Kidney tubule cell (primary cell): ENCODE measurements at regions not wholly inside any gene's neighbourhood (a gene's known extent, or its start where the extent isn't known, plus 50 kb on each side); places are given as distances from the start of the nearest gene placed in this dataset.

Experiments used
- DNase-seq: peaks from one replicate; pipeline ENCODE4 v3.0.0-alpha.2; 2018; ENCODE audit warnings: low spot score

- no peak for DNase-seq
Measured at GRCh38 chr11:115926138-115926537, 421.9 kb upstream of the CADM1 start.

- DNase-seq = no peak
Measured at GRCh38 chr11:115925568-115926090, 421.4 kb upstream of the CADM1 start.

- peak; percentile 97 for DNase-seq
Measured at GRCh38 chr11:115924744-115925567, 420.7 kb upstream of the CADM1 start.

- DNase-seq = no peak
Measured at GRCh38 chr11:115922876-115923275, 418.7 kb upstream of the CADM1 start.

- DNase-seq = no peak
Measured at GRCh38 chr11:115921986-115922385, 417.8 kb upstream of the CADM1 start.

GRCh38 chr11:115921540-115921939, 417.3 kb upstream of the CADM1 start:
- DNase-seq = peak; percentile 49

GRCh38 chr11:115920841-115921480, 416.7 kb upstream of the CADM1 start:
- DNase-seq = peak; percentile 91

- peak; percentile 89 for DNase-seq
Measured at GRCh38 chr11:115920092-115920461, 415.9 kb upstream of the CADM1 start.

GRCh38 chr11:115919341-115920091, 415.3 kb upstream of the CADM1 start:
- DNase-seq = peak; percentile 98

GRCh38 chr11:115918576-115918975, 414.4 kb upstream of the CADM1 start:
- no peak for DNase-seq

GRCh38 chr11:115916608-115917007, 412.4 kb upstream of the CADM1 start:
- DNase-seq = peak; percentile 68

- DNase-seq = peak; percentile 67
Measured at GRCh38 chr11:115912484-115912945, 408.3 kb upstream of the CADM1 start.

- no peak for DNase-seq
Measured at GRCh38 chr11:115911613-115912346, 407.6 kb upstream of the CADM1 start.

GRCh38 chr11:115910379-115910778, 406.2 kb upstream of the CADM1 start:
- no peak for DNase-seq

- no peak for DNase-seq
Measured at GRCh38 chr11:115906171-115906570, 402.0 kb upstream of the CADM1 start.

- peak; percentile 31 for DNase-seq
Measured at GRCh38 chr11:115905341-115906000, 401.3 kb upstream of the CADM1 start.

- DNase-seq = no peak
Measured at GRCh38 chr11:115903179-115903578, 399.0 kb upstream of the CADM1 start.

- no peak for DNase-seq
Measured at GRCh38 chr11:115901069-115901468, 396.9 kb upstream of the CADM1 start.

- no peak for DNase-seq
Measured at GRCh38 chr11:115900111-115900510, 395.9 kb upstream of the CADM1 start.

GRCh38 chr11:115897707-115898106, 393.5 kb upstream of the CADM1 start:
- no peak for DNase-seq

GRCh38 chr11:115896084-115896483, 391.9 kb upstream of the CADM1 start:
- DNase-seq = no peak
